Erythroblast (primary cell): ENCODE measurements at regions not wholly inside any gene's neighbourhood (a gene's known extent, or its start where the extent isn't known, plus 50 kb on each side); places are given as distances from the start of the nearest gene placed in this dataset.

ENCODE experiments used
- GATA1 ChIP-seq: IDR thresholded peaks from 2 replicates; pipeline ENCODE4 v1.6.1; 2011; ENCODE audit warnings: low read depth, mild to moderate bottlenecking, control low read depth, low read length, moderate library complexity
- POLR2A ChIP-seq: IDR thresholded peaks from 2 replicates; pipeline ENCODE4 v1.6.1; 2011; ENCODE audit warnings: mild to moderate bottlenecking, low read length

DNA sequence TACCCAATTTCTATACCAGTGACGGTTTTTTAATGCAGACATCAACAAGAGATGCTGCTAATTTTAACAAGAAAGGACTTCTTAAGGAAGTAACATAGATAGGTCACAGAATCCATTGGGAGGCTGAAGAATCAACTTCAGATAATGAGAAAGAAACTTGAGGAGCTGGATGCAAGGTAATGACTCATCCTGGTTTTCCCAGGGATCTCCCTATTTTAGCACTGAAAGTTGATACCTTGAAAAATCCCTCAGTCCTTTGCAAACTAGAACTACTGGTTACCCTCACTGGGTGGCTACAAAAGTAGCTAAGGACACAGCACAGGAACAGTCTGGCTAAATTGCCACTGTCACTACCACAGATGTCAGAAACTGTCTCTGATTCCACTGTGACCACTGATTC lies 561.9 kb downstream of the FLRT2 start:
- TF ChIP-seq POLR2A: no peak
- no peak for TF ChIP-seq GATA1
